ENCODE measurements at regions not wholly inside any gene's neighbourhood (a gene's known extent, or its start where the extent isn't known, plus 50 kb on each side); places are given as distances from the start of the nearest gene placed in this dataset.

GRCh38 chrX:99653352-99653751, 756.7 kb downstream of the PCDH19 start:
- H3K36me3 ChIP-seq: no peaks in the 10 kb centered on the region
- H3K27me3 ChIP-seq: no peaks in the 10 kb centered on the region
- TF ChIP-seq, protein P1, sequence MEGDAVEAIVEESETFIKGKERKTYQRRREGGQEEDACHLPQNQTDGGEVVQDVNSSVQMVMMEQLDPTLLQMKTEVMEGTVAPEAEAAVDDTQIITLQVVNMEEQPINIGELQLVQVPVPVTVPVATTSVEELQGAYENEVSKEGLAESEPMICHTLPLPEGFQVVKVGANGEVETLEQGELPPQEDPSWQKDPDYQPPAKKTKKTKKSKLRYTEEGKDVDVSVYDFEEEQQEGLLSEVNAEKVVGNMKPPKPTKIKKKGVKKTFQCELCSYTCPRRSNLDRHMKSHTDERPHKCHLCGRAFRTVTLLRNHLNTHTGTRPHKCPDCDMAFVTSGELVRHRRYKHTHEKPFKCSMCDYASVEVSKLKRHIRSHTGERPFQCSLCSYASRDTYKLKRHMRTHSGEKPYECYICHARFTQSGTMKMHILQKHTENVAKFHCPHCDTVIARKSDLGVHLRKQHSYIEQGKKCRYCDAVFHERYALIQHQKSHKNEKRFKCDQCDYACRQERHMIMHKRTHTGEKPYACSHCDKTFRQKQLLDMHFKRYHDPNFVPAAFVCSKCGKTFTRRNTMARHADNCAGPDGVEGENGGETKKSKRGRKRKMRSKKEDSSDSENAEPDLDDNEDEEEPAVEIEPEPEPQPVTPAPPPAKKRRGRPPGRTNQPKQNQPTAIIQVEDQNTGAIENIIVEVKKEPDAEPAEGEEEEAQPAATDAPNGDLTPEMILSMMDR (IDR thresholded peaks at IDR 0.05; ENCODE audit: low read depth, low read length): no peak
- no peak for DNase-seq (ENCODE audit: low read depth in 1 of 2, low spot score in 1 of 2)
- no peak overlapping the region for H3K4me3 ChIP-seq
- H3K4me1 ChIP-seq (ENCODE audit: low read depth): no peaks in the 10 kb centered on the region
- H3K9me3 ChIP-seq (ENCODE audit: low read depth): no peaks in the 10 kb centered on the region
- H3K27ac ChIP-seq: no peak overlapping the region

DNA sequence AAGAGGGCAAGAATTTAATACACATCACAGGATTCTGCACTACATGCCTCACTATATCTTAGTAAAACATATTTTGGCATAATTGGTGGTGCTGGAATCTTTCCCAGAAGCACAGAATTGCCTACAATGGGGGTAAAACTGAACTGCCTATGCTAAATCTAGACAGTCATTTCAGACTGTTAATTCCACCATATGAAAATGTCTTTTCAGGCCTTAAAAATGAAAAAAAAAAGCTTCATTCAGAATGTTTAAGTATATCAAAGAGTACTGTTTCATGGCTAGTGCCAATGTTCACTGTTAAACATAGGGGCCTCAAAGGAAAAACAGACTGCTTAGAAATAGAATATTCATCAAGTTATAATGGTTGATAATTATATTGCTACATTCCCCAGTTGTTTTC, 797.0 kb downstream of the PCDH19 start:
- Histone ChIP-seq H3K4me3 (no peak overlapping the region), H3K27ac (no peak overlapping the region), H3K27me3 (no peaks in the 10 kb centered on the region), H3K4me1 (ENCODE audit: low read depth) (no peaks in the 10 kb centered on the region), H3K9me3 (ENCODE audit: low read depth) (no peaks in the 10 kb centered on the region), H3K36me3 (no peaks in the 10 kb centered on the region)
- DNase-seq (ENCODE audit: low read depth in 1 of 2, low spot score in 1 of 2): no peak
- TF ChIP-seq, protein P1 (IDR thresholded peaks at IDR 0.05; ENCODE audit: low read depth, low read length): no peak

GRCh38 chrX:99603091-99603814, 806.8 kb downstream of the PCDH19 start:
- TF ChIP-seq, protein P1 (IDR thresholded peaks at IDR 0.05; ENCODE audit: low read depth, low read length): no peak
- Histone ChIP-seq H3K27ac (no peak overlapping the region), H3K9me3 (ENCODE audit: low read depth) (no peaks in the 10 kb centered on the region), H3K4me3 (no peak overlapping the region), H3K36me3 (no peaks in the 10 kb centered on the region), H3K27me3 (no peaks in the 10 kb centered on the region), H3K4me1 (ENCODE audit: low read depth) (no peaks in the 10 kb centered on the region)
- no peak for DNase-seq (ENCODE audit: low read depth in 1 of 2, low spot score in 1 of 2)

DNA sequence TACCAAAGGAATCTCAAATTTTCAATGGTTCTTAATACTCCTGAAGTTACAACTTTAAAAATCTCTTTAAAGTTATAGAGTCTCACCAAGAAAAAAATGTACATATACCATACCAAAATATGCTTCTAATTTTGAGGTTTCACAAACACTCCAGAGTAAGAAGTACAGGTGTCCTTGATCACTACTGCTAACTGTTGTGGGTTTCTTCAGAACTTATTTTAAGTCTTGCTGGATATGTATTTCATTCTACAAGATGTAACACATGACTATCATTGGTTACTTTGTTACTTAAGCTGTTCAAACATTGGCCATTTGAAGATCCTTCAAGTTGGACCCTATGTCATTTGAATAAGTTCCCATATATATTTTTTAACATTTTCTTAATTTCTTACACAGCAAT, 808.0 kb downstream of the PCDH19 start:
- no peak for DNase-seq (ENCODE audit: low read depth in 1 of 2, low spot score in 1 of 2)
- Histone ChIP-seq H3K36me3 (no peaks in the 10 kb centered on the region), H3K4me3 (no peak overlapping the region), H3K27ac (no peak overlapping the region), H3K4me1 (ENCODE audit: low read depth) (no peaks in the 10 kb centered on the region), H3K9me3 (ENCODE audit: low read depth) (no peaks in the 10 kb centered on the region), H3K27me3 (no peaks in the 10 kb centered on the region)
- TF ChIP-seq, protein P1 (IDR thresholded peaks at IDR 0.05; ENCODE audit: low read depth, low read length): no peak

- no peak overlapping the region for H3K4me3 ChIP-seq
- no peaks in the 10 kb centered on the region for H3K4me1 ChIP-seq (ENCODE audit: low read depth)
- no peak for DNase-seq (ENCODE audit: low read depth in 1 of 2, low spot score in 1 of 2)
- no peaks in the 10 kb centered on the region for H3K9me3 ChIP-seq (ENCODE audit: low read depth)
- no peaks in the 10 kb centered on the region for H3K27me3 ChIP-seq
- TF ChIP-seq, protein P1 (IDR thresholded peaks at IDR 0.05; ENCODE audit: low read depth, low read length): no peak
- no peaks in the 10 kb centered on the region for H3K36me3 ChIP-seq
- H3K27ac ChIP-seq: no peak overlapping the region
Observed at GRCh38 chrX:99588936-99589335, 821.1 kb downstream of the PCDH19 start.

All from cardiac muscle cell (in vitro differentiated cells and primary cell).